HK-2 (cell line): ENCODE measurements at regions not wholly inside any gene's neighbourhood (a gene's known extent, or its start where the extent isn't known, plus 50 kb on each side); places are given as distances from the start of the nearest gene placed in this dataset.

Experiments used
- DNase-seq: peaks from one replicate; pipeline ENCODE4 v3.0.0-alpha.2; 2018; ENCODE audit not compliant: unreplicated experiment

GRCh38 chr5:142378737-142379634 is 54.2 kb upstream of the SPRY4 start:
- DNase-seq = no peak

DNA sequence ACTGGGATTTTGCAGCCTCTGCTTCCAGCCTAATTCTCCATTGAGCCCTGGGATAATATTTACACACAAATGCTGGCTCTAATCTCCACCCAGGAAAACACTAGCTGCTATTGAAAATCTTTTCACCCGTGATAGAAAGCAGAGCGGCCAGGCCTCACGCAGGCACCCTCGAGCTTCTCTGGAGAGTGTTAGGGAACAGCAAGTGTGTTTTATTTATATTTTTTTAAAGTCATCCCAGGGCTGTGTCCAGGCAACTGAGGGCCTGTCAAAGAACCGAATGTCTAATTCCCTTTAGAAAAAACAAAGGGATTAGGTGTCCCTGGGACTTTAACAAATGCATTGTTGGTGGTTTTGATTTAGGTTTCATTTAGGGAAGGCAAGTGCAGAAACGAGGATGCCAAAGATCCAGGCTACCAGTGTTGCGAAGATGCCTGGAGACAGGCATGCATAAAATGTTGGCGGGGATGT is 51.2 kb upstream of the SPRY4 start:
- no peak for DNase-seq
